Anterior cingulate cortex (tissue), 58 donors: ENCODE measurements at regions not wholly inside any gene's neighbourhood (a gene's known extent, or its start where the extent isn't known, plus 50 kb on each side); places are given as distances from the start of the nearest gene placed in this dataset.
"Not testable (repeated sequence)": the region's sequence is repeated elsewhere in the genome, so short reads cannot be mapped to it uniquely, and the experiment has no call there.

Source experiments
- DNase-seq, 58 donors: peaks; one replicate each; lab custom pipeline; 2025; lab: John Stamatoyannopoulos, UW

- DNase-seq, result no peak
Measured at GRCh38 chr4:114398410-114398809, 200.2 kb upstream of the UGT8 start.

GRCh38 chr4:114399105-114399504 lies 199.5 kb upstream of the UGT8 start:
- no peak for DNase-seq

- no peak for DNase-seq
Measured at GRCh38 chr4:114400531-114400930, 198.1 kb upstream of the UGT8 start.

- DNase-seq, result no peak
Measured at GRCh38 chr4:114401483-114401882, 197.1 kb upstream of the UGT8 start.

GRCh38 chr4:114417214-114417613 lies 181.4 kb upstream of the UGT8 start:
- DNase-seq, result no peak

- no peak for DNase-seq
Measured at GRCh38 chr4:114420069-114420468, 178.5 kb upstream of the UGT8 start.

GRCh38 chr4:114423582-114423981 lies 175.0 kb upstream of the UGT8 start:
- DNase-seq, result no peak

- DNase-seq, result no peak
Measured at GRCh38 chr4:114435116-114435515, 163.5 kb upstream of the UGT8 start.

GRCh38 chr4:114442856-114443255 lies 155.8 kb upstream of the UGT8 start:
- no peak for DNase-seq

- no peak for DNase-seq
Measured at GRCh38 chr4:114444211-114444610, 154.4 kb upstream of the UGT8 start.

GRCh38 chr4:114447963-114448516 lies 150.6 kb upstream of the UGT8 start:
- DNase-seq, result not testable (repeated sequence)

- DNase-seq, result no peak
Measured at GRCh38 chr4:114458728-114459127, 139.9 kb upstream of the UGT8 start.

- DNase-seq, result no peak
Measured at GRCh38 chr4:114464726-114465272, 133.8 kb upstream of the UGT8 start.

- DNase-seq, result no peak
Measured at GRCh38 chr4:114465766-114466165, 132.8 kb upstream of the UGT8 start.

- DNase-seq, result no peak
Measured at GRCh38 chr4:114466299-114466698, 132.3 kb upstream of the UGT8 start.

- no peak for DNase-seq
Measured at GRCh38 chr4:114472269-114473032, 126.2 kb upstream of the UGT8 start.

GRCh38 chr4:114474188-114474800 lies 124.3 kb upstream of the UGT8 start:
- DNase-seq, result no peak

- no peak for DNase-seq
Measured at GRCh38 chr4:114476310-114476709, 122.3 kb upstream of the UGT8 start.

- DNase-seq, result no peak
Measured at GRCh38 chr4:114479595-114479994, 119.0 kb upstream of the UGT8 start.

GRCh38 chr4:114481856-114482255 lies 116.8 kb upstream of the UGT8 start:
- no peak for DNase-seq

- no peak for DNase-seq
Measured at GRCh38 chr4:114487101-114487500, 111.5 kb upstream of the UGT8 start.
